GM20000 (cell line): ENCODE measurements at regions not wholly inside any gene's neighbourhood (a gene's known extent, or its start where the extent isn't known, plus 50 kb on each side); places are given as distances from the start of the nearest gene placed in this dataset.
"Not testable (repeated sequence)": the region's sequence is repeated elsewhere in the genome, so short reads cannot be mapped to it uniquely, and the experiment has no call there.

ENCODE experiments used
- DNase-seq: peaks from one replicate; pipeline ENCODE4 v3.0.0; 2012; ENCODE audit warnings: low spot score

DNA sequence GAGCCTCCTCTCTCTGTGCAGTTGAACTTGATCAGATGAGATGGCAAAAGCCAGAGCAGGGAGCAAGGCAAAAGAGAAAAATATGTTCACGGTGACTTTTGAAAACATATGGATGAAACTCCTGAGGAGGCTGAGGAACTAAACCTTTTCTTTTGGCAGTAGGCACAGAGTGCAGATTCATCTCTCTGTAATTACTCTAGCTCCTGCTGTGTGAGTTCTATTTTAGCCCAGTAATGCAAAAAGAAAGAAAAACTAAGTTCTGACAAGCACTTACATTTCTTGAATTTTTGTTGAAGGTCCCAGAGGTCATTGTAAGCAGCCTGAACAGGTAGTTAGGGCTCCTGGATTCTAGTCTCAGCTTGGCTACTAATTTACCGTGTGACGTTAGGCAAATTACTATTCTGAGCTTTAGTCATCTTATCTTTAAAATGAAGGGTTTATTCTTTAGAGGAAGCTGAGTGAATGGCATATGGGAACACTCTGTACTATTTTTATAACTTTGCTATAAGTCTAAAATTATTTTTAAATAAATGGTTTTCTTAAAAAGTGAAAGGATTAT lies 114.7 kb upstream of the NBPF26 start:
- DNase-seq = not testable (repeated sequence)

DNA sequence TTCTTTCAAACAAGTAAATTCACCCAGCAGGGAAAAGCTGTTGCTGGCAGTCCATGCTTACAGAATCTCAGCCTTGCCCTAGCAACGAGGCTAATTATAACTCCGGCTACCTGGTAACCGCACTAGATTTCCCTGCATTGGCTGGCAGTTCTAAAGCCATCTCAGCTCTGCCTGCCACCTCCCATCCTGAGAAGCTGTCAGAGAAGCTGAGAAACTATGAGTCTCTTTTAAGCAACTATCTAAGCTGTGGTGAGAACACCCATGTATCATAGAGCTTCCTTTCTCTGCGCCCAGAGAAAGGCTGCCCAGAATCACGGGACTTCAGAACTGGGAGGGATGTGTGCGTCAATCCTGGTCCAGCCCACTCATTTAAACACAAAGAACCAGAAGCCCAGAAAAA lies 113.9 kb upstream of the NBPF26 start:
- not testable (repeated sequence) for DNase-seq

DNA sequence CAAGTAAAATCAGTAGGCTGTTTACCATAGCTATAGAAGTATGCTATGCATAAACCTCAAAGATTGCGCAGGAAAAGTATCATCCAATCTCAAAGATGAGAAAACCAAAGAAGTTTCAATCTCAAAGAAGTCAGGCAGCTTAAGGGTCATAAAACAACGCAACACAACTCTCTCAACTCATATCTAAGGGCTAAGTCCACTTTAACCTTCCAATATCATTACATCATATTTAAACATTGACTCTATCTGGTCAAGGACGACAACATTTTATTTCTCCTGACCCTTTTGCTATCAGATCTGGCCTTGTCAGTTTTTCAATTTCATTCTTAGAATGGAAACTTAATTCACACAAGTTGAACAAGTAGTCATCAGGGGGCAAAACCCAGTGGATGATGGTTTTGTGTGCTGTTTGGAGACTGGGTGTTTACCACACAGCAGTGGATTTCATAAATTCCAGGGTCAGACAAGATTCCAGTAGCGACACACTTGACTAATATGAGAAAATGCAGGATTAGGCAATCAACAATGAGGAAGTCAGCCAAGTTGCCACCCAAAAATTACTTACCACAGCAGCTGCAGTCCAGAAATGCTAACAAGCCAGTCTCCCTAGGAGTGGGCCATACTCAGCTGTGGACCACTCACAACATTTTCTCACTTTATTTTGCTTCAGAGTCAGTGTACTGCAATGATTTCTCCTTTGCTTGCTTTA lies 108.7 kb upstream of the NBPF26 start:
- not testable (repeated sequence) for DNase-seq

DNA sequence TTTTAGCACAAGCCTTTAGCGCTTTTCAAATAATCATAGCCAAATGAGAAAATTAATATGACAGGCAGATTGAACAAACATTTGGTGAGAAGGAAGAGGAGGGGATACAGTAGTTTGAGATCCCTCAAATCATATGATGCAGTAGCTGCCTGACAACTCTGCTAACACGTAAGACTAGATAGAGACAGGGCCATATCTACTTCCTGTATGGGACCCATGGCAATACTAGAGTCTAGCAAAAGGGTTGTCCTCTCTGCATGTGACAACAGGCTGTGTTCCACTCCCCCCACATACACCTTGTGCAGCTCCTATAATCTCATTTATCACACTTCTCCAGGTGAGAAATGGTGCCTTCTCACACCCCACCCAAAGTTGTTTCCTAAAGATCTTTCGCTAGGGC lies 106.3 kb upstream of the NBPF26 start:
- DNase-seq = not testable (repeated sequence)

DNA sequence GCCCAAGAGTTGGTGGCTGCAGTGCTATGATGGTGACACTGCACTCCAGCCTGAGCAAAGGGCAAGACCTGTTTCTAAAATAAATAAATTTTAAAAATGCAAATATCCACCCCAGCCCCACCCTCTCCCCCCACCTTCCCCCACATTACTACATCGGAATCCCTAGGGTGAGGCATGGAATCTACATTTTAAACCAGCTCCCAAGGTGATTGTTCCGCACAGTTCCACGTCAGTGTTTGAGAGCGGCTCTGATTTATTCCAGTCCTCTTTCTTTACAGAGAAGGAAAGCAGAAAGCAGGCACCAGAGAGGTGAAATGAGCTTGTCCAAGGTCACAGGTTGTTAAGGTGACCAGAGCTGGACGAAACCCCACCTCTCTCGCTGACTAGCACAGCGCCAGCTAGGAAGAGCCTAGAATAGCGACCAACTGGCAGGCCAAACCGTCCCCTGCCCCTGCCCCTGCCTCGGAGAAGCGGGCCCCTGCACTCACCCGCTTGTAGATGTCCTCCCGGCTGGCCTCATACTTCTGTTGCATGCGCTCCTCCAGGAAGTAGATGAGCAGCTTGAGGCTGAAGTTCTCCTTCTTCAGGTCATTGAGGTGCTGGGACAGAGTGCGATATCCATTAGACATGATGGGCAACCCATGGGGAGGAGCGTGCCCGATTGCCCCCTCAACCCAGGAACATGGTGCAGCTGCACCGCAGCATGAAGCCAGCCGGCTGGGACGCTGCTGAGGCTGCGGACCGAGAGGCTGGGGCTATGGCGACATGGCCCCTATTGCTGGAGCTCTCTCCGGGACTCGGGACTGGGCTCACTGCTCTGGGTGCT lies 103.7 kb upstream of the NBPF26 start:
- not testable (repeated sequence) for DNase-seq

DNA sequence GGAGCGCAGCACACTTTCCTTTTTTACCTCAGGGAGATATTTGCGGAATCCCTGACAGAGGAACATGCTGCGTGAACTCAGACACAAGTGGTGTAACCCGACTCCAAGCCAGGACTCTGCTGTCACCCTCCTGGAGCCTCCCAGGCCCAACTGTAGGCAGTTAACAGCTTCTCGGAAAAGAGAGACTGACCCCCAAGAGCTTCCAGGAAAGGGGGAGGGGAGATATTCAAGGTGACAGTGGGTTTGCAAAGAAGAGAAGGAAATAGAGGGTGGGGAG lies 103.1 kb upstream of the NBPF26 start:
- DNase-seq = not testable (repeated sequence)

DNA sequence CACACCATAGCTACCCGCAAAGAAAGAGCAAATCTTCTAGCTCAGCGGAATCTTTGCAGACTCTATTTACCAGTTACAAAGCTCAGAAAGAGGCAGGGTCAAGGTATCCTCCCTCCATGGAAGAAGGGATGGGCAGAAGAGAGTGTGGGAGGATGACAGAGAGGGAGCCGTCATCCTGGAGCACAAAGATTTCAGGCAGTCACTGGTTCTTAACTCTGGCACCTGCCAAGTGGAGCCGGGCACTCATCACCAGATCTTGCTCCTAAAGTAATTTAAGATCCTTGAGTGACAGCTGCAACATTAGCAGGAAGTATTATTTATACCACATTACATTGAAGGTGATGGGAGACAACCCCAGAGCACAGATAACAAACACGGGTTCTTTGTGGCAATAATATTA lies 102.5 kb upstream of the NBPF26 start:
- not testable (repeated sequence) for DNase-seq

DNA sequence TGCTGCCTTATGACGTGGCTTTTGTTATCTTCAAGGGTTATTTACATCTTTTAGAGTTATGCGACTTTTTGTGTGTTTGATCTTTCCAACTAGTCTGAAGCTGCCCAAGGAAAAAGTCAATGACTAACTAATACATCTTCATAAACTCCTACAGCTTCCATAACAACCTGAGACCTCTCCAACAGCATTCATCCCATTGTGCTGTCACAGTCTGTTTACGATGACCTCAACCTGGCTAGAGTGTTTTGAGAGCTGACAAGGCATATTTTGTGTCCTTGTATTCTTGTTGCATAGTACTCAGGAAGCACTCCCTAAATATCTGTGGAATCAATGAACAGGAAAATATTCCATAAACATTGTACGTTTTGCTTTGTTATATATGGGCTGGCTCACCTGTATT lies 100.2 kb upstream of the NBPF26 start:
- DNase-seq = not testable (repeated sequence)

DNA sequence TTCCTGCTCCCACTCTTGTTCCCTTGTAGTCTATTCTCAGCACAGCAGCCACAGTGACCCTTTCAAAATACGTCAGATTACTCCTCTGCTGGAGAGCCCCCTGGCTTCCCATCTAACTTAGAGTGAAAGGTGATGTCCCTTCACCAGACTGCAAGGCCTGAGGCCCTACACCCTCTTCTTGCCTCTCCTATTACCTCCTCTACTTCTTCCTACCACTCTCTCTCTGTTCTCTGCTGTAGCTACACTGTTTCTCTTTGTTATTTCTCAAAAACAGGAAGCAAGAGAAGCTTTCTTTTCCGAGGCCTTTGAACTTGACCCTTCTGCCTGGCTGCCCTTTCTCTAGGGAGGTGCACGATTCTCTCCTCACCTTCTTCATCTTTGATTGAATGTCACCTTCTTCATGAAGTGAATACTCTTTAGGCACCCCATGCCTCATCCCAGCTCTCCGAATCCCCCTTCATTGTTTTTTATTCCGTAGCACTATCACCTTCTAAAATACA lies 99.1 kb upstream of the NBPF26 start:
- not testable (repeated sequence) for DNase-seq

DNA sequence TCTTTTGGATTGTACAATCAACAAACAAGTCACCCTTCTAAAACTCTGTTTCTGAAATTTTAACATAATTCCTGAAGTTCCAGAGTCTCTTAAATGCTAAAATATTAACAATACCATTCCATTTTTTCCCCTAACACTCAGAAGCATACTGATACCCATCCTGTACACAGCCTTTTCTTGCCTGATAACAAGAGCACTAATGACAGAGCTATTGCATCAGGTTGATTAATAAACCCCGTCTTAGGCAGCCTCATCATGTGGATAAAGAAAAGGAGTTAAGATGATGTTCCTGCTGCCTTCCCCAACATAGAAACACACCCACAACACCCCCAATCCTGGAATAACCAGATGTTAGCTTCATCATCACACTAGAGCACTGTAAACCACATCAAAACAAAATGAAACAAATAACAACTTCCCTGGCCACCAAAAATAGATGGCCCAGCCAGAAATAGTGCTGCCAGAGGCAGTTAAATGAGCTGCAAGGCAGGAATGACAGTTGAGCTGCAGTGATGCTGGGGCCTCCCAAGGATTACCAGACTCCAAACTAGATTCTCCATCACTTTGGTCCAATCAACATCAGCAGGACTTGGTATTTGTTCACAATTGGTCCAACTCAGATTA lies 93.8 kb upstream of the NBPF26 start:
- DNase-seq = not testable (repeated sequence)

DNA sequence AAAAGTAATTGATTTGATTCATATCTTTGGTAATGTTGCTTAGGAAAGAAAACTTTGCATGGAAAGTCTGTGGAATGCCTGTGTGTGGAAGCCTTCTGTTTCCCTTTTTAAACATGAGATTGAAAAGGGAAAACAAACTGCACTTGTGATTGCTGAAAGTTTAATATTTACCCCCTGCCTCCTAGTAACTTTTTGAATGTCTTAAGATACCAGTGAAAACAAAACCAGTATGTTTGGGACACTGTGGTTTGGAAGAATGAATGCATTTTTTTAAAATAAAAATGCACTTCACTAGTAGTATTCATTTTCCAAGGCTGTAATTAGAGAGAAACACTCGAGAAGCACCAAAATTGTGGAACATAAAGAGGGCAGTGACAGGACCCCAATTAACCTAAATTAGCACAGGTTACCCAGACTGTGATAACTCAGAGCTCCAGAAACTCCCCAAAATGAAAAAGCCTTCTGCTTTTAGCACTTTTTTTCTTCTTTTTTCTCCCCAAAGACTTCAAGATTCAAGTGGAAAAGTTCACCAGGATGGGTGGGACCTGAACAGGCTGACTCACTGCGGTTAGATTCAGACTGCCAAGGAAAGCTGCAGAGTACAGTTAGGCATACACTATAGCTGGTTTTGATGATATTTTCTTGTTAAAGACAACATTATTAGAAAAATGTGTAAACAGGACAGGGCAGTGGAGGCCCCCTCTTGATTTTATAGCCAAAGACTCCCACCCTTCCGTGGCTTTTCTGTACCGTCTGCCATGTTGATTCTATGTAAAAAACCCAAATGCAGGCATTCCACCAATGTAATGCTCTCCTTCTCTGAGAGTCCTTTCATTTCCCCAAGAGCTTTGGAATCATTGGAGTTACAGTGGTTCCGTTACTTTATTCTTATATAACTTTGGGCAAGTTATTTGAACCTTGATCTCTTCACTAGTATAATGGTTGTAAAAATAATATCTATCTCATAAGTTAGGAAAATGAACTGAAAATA lies 88.6 kb upstream of the NBPF26 start:
- not testable (repeated sequence) for DNase-seq

DNA sequence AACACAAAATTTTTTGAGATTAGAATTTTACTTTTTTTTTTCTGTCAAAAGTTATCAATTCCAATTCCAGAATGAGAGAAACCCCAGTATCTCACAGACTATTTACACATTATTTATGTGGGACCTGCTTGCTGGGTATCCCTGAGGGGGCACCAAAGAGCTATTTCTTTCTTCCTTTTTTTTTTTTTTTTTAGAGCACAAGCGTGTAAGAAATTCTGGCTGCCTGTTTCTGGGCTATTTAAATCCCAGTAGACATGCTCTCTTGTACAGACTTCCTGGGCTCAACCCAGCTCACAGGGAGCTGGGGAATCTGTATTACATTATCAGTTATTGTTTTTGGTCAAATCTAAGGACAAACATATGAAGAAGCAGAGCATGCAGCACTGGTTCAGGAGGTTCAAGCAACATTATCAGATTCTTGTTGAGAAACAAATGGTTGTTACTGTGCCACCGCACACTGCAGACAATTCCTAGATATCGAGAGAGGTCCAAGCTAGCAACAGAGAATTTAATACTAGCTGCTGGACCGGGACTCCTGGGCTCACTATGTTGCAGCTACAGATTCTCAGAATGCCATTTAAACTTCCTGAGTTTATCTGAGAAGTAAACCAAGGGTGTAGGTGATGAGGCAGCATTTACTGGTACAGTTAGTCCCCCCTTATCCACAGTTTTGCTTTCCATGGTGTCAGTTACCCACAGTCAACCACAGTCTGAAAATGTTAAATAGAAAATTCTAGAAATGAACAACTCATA lies 83.3 kb upstream of the NBPF26 start:
- not testable (repeated sequence) for DNase-seq

DNA sequence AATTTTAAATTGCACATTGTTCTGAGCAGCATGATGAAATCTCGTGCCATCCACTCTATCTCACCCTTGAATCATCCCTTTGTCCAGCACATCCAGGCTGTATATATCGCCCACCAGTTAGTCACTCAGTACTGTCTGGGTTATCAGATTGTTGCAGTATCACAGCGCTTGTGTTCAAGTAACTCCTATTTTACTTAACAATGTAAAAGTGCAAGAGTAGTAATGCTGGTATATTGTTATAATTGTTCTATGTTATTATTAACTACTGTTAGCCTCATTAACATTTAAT lies 82.8 kb upstream of the NBPF26 start:
- DNase-seq = not testable (repeated sequence)

DNA sequence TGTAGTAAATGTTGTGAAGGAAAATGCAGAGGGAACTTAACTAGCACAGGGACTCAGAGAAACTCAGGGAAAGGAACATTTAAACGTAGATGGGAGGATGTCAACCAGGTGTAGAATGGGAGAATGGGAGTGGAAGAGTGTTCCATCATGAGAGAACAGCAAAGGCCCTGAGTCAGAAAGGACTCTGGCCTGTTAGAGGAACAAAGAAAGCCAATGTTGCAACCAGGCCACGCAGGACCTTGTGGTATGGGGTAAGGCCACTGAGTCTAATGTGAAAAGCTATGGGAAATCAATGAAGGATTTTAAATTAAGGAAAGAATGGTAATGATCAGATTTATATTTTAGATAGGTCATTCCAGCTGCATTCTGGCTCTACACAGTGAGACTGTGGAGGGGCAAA lies 76.6 kb upstream of the NBPF26 start:
- DNase-seq = not testable (repeated sequence)

DNA sequence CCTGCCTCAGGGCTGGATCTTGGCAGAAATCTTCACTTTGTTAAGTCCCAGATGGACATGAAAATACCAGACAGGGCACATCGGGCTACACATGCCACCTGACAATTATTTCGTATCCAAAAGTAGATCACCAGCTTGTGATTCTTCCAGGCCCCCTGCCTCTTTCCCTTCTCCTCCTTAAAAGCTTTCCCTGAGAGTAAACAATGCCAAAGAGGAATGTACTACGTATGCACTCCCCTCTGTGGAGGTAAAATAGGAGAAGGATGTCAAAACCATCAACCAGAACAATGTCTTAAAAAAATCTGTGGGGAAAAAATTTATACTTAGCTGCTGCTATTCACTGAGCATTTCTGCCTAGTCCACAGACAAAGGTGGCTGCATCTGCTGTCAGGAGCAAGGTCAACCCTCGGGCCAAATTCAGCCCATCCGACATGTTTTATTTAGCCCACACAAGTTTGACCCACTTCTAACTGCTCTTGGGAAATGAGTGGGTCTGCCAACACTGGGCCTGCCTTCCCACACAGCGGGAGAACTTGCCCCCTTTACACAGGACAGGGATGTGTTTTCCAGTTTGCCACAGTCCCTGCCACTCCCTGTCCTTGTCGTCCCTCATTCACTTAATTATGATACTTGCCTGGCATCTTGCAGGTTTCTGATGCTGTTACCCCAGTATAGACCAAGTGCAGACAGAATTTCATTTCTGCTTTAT lies 74.7 kb upstream of the NBPF26 start:
- DNase-seq = not testable (repeated sequence)

DNA sequence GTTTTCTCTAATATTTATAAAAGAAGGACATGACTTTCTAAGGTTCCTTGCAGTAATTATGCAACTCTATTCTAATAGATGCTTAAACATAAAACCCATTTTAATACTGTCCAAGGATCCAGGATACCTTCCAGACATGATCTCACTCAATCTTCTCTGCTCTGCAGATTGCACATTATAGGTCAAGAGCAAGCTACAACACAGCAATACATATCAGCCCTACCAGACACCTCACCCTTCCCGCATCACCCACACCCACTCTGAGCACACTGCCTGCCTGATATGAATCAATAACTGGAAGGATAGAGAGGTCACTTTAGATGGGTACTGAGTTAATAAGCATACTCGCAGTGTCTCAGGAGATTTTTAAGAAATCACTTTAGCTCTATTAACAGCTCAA lies 74.0 kb upstream of the NBPF26 start:
- DNase-seq = not testable (repeated sequence)

DNA sequence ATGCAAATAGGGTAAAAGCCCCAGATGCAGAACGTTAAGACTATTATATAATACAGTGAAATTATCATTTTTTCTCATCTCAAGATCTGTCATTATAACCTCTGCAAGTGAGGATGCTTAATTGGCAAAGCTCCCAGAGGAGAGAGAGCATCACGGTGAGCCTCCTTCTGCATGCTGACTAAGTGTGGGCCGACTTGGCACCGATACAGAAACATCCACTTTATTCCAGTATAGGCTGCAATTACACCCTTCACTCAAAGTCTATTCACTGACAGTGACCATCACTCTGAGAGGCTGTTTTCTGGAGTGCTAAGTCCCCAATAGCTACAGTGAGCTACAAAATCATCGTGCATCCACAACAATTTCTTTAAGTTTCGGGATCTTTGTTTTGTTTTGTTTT lies 69.6 kb upstream of the NBPF26 start:
- not testable (repeated sequence) for DNase-seq

DNA sequence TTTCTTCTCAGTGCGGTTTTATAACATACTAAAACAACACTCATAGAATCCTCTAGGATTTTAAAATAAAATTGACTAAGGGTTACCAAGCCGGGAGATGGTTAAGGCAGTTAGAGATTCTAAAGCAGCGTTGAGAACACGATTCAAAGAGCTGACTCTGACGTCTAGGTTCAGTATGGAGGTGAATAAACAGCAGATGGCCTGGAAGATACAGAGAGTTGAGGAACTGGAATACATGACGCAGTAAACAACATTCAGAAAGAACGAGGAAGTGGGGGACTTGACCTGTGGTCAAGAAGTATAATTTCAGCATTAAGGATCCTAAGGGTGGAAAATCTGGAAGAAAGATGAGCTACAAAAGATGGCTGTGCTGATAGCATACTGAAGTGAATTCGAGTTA lies 68.4 kb upstream of the NBPF26 start:
- not testable (repeated sequence) for DNase-seq

DNA sequence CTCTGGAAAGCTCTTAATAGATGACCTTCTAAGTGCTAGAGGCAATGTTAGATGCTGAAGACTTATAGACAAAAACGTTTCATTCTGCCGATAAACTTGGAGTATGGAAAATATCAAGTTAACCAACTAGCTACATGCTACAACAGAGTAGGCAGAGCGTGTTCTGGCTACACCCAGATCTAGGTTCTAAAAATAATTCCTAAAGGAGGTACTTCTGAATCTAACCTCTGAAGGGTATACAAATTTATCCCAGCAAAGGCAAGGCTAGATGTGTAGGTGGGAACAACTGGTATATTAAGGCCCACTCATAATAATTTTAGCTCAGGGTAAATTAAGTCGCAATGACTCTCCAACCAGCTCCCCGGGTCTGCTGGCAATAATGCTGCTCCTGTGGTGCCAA lies 67.6 kb upstream of the NBPF26 start:
- not testable (repeated sequence) for DNase-seq

DNA sequence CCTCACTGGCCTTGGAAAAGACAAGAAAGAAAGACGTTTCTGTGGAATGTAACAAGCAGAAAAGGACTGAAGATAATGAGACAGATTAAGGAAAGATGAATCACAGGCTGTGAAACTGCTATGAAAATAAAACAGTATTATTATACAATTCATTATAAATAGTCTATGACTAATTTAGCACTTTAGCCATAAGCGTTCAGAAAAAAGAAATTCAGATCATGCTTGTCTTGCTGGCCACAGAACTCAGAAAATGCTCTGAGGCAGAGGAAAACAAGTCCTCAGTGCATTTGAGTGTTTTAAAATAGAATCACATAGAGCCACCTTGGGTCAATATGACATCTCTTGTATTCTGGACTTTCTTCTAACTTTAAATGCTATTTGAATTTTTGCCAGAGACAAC lies 65.9 kb upstream of the NBPF26 start:
- DNase-seq = not testable (repeated sequence)
